ENCODE measurements at regions not wholly inside any gene's neighbourhood (a gene's known extent, or its start where the extent isn't known, plus 50 kb on each side); places are given as distances from the start of the nearest gene placed in this dataset.

- Histone ChIP-seq H3K36me3 (replicated peaks in 1 of 2; ENCODE audit: control insufficient read depth in 1 of 2, insufficient read depth in 2 of 2, low read length in 2 of 2) (no peaks in the 10 kb centered on the region), H3K9me3 (replicated peaks in 1 of 2; ENCODE audit: control insufficient read depth in 1 of 2, insufficient read depth in 1 of 2, low read length in 2 of 2) (no peaks in the 10 kb centered on the region), H3K9ac (ENCODE audit: insufficient read depth, low read length, poor library complexity, severe bottlenecking) (no peak overlapping the region), H3K4me2 (replicated peaks; ENCODE audit: extremely low read depth, low read length, poor library complexity, severe bottlenecking) (no peak overlapping the region), H3K79me2 (ENCODE audit: insufficient read depth, low read length) (no peaks in the 10 kb centered on the region), H3K4me1 (ENCODE audit: control insufficient read depth in 1 of 2, insufficient read depth in 2 of 2, low read length in 2 of 2) (no peaks in the 10 kb centered on the region), H3K27me3 (ENCODE audit: control insufficient read depth in 2 of 2, insufficient read depth in 2 of 2, low read length in 2 of 2) (no peaks in the 10 kb centered on the region), H3K4me3 (replicated peaks in 1 of 3; ENCODE audit: low read depth in 2 of 3, low read length in 3 of 3) (no peak overlapping the region), H3K27ac (ENCODE audit: low read depth in 1 of 2, low read length in 2 of 2) (no peak overlapping the region), H4K20me1 (ENCODE audit: insufficient read depth, low read length) (no peaks in the 10 kb centered on the region), H2AFZ (ENCODE audit: insufficient read depth, low read depth, low read length, poor library complexity, severe bottlenecking) (no peak overlapping the region)
- Mint-ChIP-seq H3K27ac (no peak overlapping the region), H3K36me3 (no peaks in the 10 kb centered on the region), H3K9me3 (no peaks in the 10 kb centered on the region), H3K4me3 (no peak overlapping the region), H3K4me1 (no peaks in the 10 kb centered on the region), H3K27me3 (ENCODE audit: low read depth in 3 of 3) (peaks cover 2 to 6% (median 3%) of the 10 kb centered on the region in 3 donors)
- DNase-seq: no peak
- WGBS (ENCODE audit: insufficient coverage): no CpG with 5 or more reads among the region's 3 CpGs
- intact Hi-C loops (cut with micrococcal nuclease): no loop called here
- no peak for TF ChIP-seq CTCF (IDR thresholded peaks at IDR 0.05)
These were observed 100.7 kb upstream of the PLET1 start for GRCh38 chr11:112361396-112361795.

- TF ChIP-seq CTCF (IDR thresholded peaks at IDR 0.05): no peak
- Histone ChIP-seq H3K9me3 (replicated peaks in 1 of 2; ENCODE audit: control insufficient read depth in 1 of 2, insufficient read depth in 1 of 2, low read length in 2 of 2) (no peaks in the 10 kb centered on the region), H3K9ac (ENCODE audit: insufficient read depth, low read length, poor library complexity, severe bottlenecking) (no peak overlapping the region), H3K36me3 (replicated peaks in 1 of 2; ENCODE audit: control insufficient read depth in 1 of 2, insufficient read depth in 2 of 2, low read length in 2 of 2) (no peaks in the 10 kb centered on the region), H3K27me3 (ENCODE audit: control insufficient read depth in 2 of 2, insufficient read depth in 2 of 2, low read length in 2 of 2) (no peaks in the 10 kb centered on the region), H4K20me1 (ENCODE audit: insufficient read depth, low read length) (no peaks in the 10 kb centered on the region), H2AFZ (ENCODE audit: insufficient read depth, low read depth, low read length, poor library complexity, severe bottlenecking) (no peak overlapping the region), H3K27ac (ENCODE audit: low read depth in 1 of 2, low read length in 2 of 2) (no peak overlapping the region), H3K4me3 (replicated peaks in 1 of 3; ENCODE audit: low read depth in 2 of 3, low read length in 3 of 3) (no peak overlapping the region), H3K4me1 (ENCODE audit: control insufficient read depth in 1 of 2, insufficient read depth in 2 of 2, low read length in 2 of 2) (no peaks in the 10 kb centered on the region), H3K4me2 (replicated peaks; ENCODE audit: extremely low read depth, low read length, poor library complexity, severe bottlenecking) (no peak overlapping the region), H3K79me2 (ENCODE audit: insufficient read depth, low read length) (no peaks in the 10 kb centered on the region)
- Mint-ChIP-seq H3K9me3 (no peaks in the 10 kb centered on the region), H3K4me3 (no peak overlapping the region), H3K36me3 (no peaks in the 10 kb centered on the region), H3K27me3 (ENCODE audit: low read depth in 3 of 3) (peaks cover 1 to 6% (median 2%) of the 10 kb centered on the region in 3 donors), H3K4me1 (no peaks in the 10 kb centered on the region), H3K27ac (no peak overlapping the region)
- intact Hi-C loops (cut with micrococcal nuclease): no loop called here
- 89% methylated on average over 1 of the region's 2 CpGs for WGBS (ENCODE audit: insufficient coverage)
- DNase-seq: no peak
These were observed 102.9 kb upstream of the PLET1 start for GRCh38 chr11:112363527-112363926.
